ENCODE measurements at regions not wholly inside any gene's neighbourhood (a gene's known extent, or its start where the extent isn't known, plus 50 kb on each side); places are given as distances from the start of the nearest gene placed in this dataset.
"Not testable (repeated sequence)": the region's sequence is repeated elsewhere in the genome, so short reads cannot be mapped to it uniquely, and the experiment has no call there.

GRCh38 chr14:24712374-24712773 lies 78.4 kb upstream of the GZMB start:
- Histone ChIP-seq H3K9ac (ENCODE audit: low read depth in 1 of 3, low read length in 3 of 3) (no peak overlapping the region), H3K4me1 (ENCODE audit: control insufficient read depth in 3 of 3, insufficient read depth in 3 of 3, low read length in 3 of 3) (peaks cover 0 to 4% (median 2%) of the 10 kb centered on the region in 3 donors), H3K27ac (ENCODE audit: low read depth, low read length) (no peak overlapping the region), H3K36me3 (ENCODE audit: control insufficient read depth in 3 of 3, insufficient read depth in 3 of 3, low read length in 3 of 3) (no peaks in the 10 kb centered on the region), H3K9me3 (ENCODE audit: control insufficient read depth in 3 of 3, low read length in 3 of 3) (no peaks in the 10 kb centered on the region), H3K4me3 (ENCODE audit: low read length in 3 of 3) (no peak overlapping the region), H3K27me3 (ENCODE audit: control insufficient read depth in 3 of 3, insufficient read depth in 3 of 3, low read length in 3 of 3) (no peaks in the 10 kb centered on the region)

- Histone ChIP-seq H3K4me3 (ENCODE audit: low read length in 3 of 3) (peak overlapping the region in 2 of 3 donors; percentile 52 to 61), H3K9ac (ENCODE audit: low read depth in 1 of 3, low read length in 3 of 3) (peak overlapping the region in 1 of 3 donors; percentile 33), H3K27me3 (ENCODE audit: control insufficient read depth in 3 of 3, insufficient read depth in 3 of 3, low read length in 3 of 3) (no peaks in the 10 kb centered on the region), H3K9me3 (ENCODE audit: control insufficient read depth in 3 of 3, low read length in 3 of 3) (no peaks in the 10 kb centered on the region), H3K4me1 (ENCODE audit: control insufficient read depth in 3 of 3, insufficient read depth in 3 of 3, low read length in 3 of 3) (peaks cover 0 to 4% (median 2%) of the 10 kb centered on the region in 3 donors), H3K36me3 (ENCODE audit: control insufficient read depth in 3 of 3, insufficient read depth in 3 of 3, low read length in 3 of 3) (no peaks in the 10 kb centered on the region), H3K27ac (ENCODE audit: low read depth, low read length) (no peak overlapping the region)
Observed at GRCh38 chr14:24710403-24711112, 76.6 kb upstream of the GZMB start.

- Histone ChIP-seq H3K9me3 (ENCODE audit: control insufficient read depth in 3 of 3, low read length in 3 of 3) (no peaks in the 10 kb centered on the region), H3K27me3 (ENCODE audit: control insufficient read depth in 3 of 3, insufficient read depth in 3 of 3, low read length in 3 of 3) (no peaks in the 10 kb centered on the region), H3K9ac (ENCODE audit: low read depth in 1 of 3, low read length in 3 of 3) (no peak overlapping the region), H3K4me1 (ENCODE audit: control insufficient read depth in 3 of 3, insufficient read depth in 3 of 3, low read length in 3 of 3) (peaks cover 0 to 4% (median 2%) of the 10 kb centered on the region in 3 donors), H3K36me3 (ENCODE audit: control insufficient read depth in 3 of 3, insufficient read depth in 3 of 3, low read length in 3 of 3) (no peaks in the 10 kb centered on the region), H3K4me3 (ENCODE audit: low read length in 3 of 3) (no peak overlapping the region), H3K27ac (ENCODE audit: low read depth, low read length) (no peak overlapping the region)
Observed at GRCh38 chr14:24708684-24709083, 74.7 kb upstream of the GZMB start.

- no peaks in the 10 kb centered on the region for H3K9me3 ChIP-seq (ENCODE audit: control insufficient read depth in 3 of 3, low read length in 3 of 3)
- no peaks in the 10 kb centered on the region for H3K36me3 ChIP-seq (ENCODE audit: control insufficient read depth in 3 of 3, insufficient read depth in 3 of 3, low read length in 3 of 3)
- H3K27me3 ChIP-seq (ENCODE audit: control insufficient read depth in 3 of 3, insufficient read depth in 3 of 3, low read length in 3 of 3): no peaks in the 10 kb centered on the region
- H3K27ac ChIP-seq (ENCODE audit: low read depth, low read length): no peak overlapping the region
- no peak overlapping the region for H3K4me3 ChIP-seq (ENCODE audit: low read length in 3 of 3)
- no peak overlapping the region for H3K9ac ChIP-seq (ENCODE audit: low read depth in 1 of 3, low read length in 3 of 3)
- H3K4me1 ChIP-seq (ENCODE audit: control insufficient read depth in 3 of 3, insufficient read depth in 3 of 3, low read length in 3 of 3): peaks cover 0 to 4% (median 2%) of the 10 kb centered on the region in 3 donors
Observed at GRCh38 chr14:24706351-24706750, 72.4 kb upstream of the GZMB start.

GRCh38 chr14:24705840-24706239 lies 71.8 kb upstream of the GZMB start:
- H3K36me3 ChIP-seq (ENCODE audit: control insufficient read depth in 3 of 3, insufficient read depth in 3 of 3, low read length in 3 of 3): no peaks in the 10 kb centered on the region
- H3K27me3 ChIP-seq (ENCODE audit: control insufficient read depth in 3 of 3, insufficient read depth in 3 of 3, low read length in 3 of 3): no peaks in the 10 kb centered on the region
- no peak overlapping the region for H3K9ac ChIP-seq (ENCODE audit: low read depth in 1 of 3, low read length in 3 of 3)
- no peak overlapping the region for H3K27ac ChIP-seq (ENCODE audit: low read depth, low read length)
- H3K4me3 ChIP-seq (ENCODE audit: low read length in 3 of 3): no peak overlapping the region
- peaks cover 0 to 4% (median 2%) of the 10 kb centered on the region in 3 donors for H3K4me1 ChIP-seq (ENCODE audit: control insufficient read depth in 3 of 3, insufficient read depth in 3 of 3, low read length in 3 of 3)
- H3K9me3 ChIP-seq (ENCODE audit: control insufficient read depth in 3 of 3, low read length in 3 of 3): no peaks in the 10 kb centered on the region

GRCh38 chr14:24701062-24701461 lies 67.1 kb upstream of the GZMB start:
- no peaks in the 10 kb centered on the region for H3K9me3 ChIP-seq (ENCODE audit: control insufficient read depth in 3 of 3, low read length in 3 of 3)
- no peak overlapping the region for H3K4me3 ChIP-seq (ENCODE audit: low read length in 3 of 3)
- H3K27ac ChIP-seq (ENCODE audit: low read depth, low read length): no peak overlapping the region
- no peaks in the 10 kb centered on the region for H3K27me3 ChIP-seq (ENCODE audit: control insufficient read depth in 3 of 3, insufficient read depth in 3 of 3, low read length in 3 of 3)
- no peak overlapping the region for H3K9ac ChIP-seq (ENCODE audit: low read depth in 1 of 3, low read length in 3 of 3)
- no peaks in the 10 kb centered on the region for H3K36me3 ChIP-seq (ENCODE audit: control insufficient read depth in 3 of 3, insufficient read depth in 3 of 3, low read length in 3 of 3)
- H3K4me1 ChIP-seq (ENCODE audit: control insufficient read depth in 3 of 3, insufficient read depth in 3 of 3, low read length in 3 of 3): no peaks in the 10 kb centered on the region

GRCh38 chr14:24700511-24700910 lies 66.5 kb upstream of the GZMB start:
- Histone ChIP-seq H3K9ac (ENCODE audit: low read depth in 1 of 3, low read length in 3 of 3) (no peak overlapping the region), H3K4me1 (ENCODE audit: control insufficient read depth in 3 of 3, insufficient read depth in 3 of 3, low read length in 3 of 3) (no peaks in the 10 kb centered on the region), H3K36me3 (ENCODE audit: control insufficient read depth in 3 of 3, insufficient read depth in 3 of 3, low read length in 3 of 3) (no peaks in the 10 kb centered on the region), H3K4me3 (ENCODE audit: low read length in 3 of 3) (no peak overlapping the region), H3K27ac (ENCODE audit: low read depth, low read length) (no peak overlapping the region), H3K9me3 (ENCODE audit: control insufficient read depth in 3 of 3, low read length in 3 of 3) (no peaks in the 10 kb centered on the region), H3K27me3 (ENCODE audit: control insufficient read depth in 3 of 3, insufficient read depth in 3 of 3, low read length in 3 of 3) (no peaks in the 10 kb centered on the region)

- H3K4me3 ChIP-seq (ENCODE audit: low read length in 3 of 3): no peak overlapping the region
- no peaks in the 10 kb centered on the region for H3K36me3 ChIP-seq (ENCODE audit: control insufficient read depth in 3 of 3, insufficient read depth in 3 of 3, low read length in 3 of 3)
- no peak overlapping the region for H3K9ac ChIP-seq (ENCODE audit: low read depth in 1 of 3, low read length in 3 of 3)
- H3K27me3 ChIP-seq (ENCODE audit: control insufficient read depth in 3 of 3, insufficient read depth in 3 of 3, low read length in 3 of 3): no peaks in the 10 kb centered on the region
- H3K4me1 ChIP-seq (ENCODE audit: control insufficient read depth in 3 of 3, insufficient read depth in 3 of 3, low read length in 3 of 3): no peaks in the 10 kb centered on the region
- no peaks in the 10 kb centered on the region for H3K9me3 ChIP-seq (ENCODE audit: control insufficient read depth in 3 of 3, low read length in 3 of 3)
- H3K27ac ChIP-seq (ENCODE audit: low read depth, low read length): no peak overlapping the region
Observed at GRCh38 chr14:24699052-24699451, 65.1 kb upstream of the GZMB start.

GRCh38 chr14:24696280-24696920 lies 62.4 kb upstream of the GZMB start:
- H3K27ac ChIP-seq (ENCODE audit: low read depth, low read length); H3K4me3 ChIP-seq (ENCODE audit: low read length in 3 of 3); H3K27me3 ChIP-seq (ENCODE audit: control insufficient read depth in 3 of 3, insufficient read depth in 3 of 3, low read length in 3 of 3); H3K4me1 ChIP-seq (ENCODE audit: control insufficient read depth in 3 of 3, insufficient read depth in 3 of 3, low read length in 3 of 3); H3K9ac ChIP-seq (ENCODE audit: low read depth in 1 of 3, low read length in 3 of 3); H3K9me3 ChIP-seq (ENCODE audit: control insufficient read depth in 3 of 3, low read length in 3 of 3); H3K36me3 ChIP-seq (ENCODE audit: control insufficient read depth in 3 of 3, insufficient read depth in 3 of 3, low read length in 3 of 3): not testable (repeated sequence)
